Cardiac muscle cell (in vitro differentiated cells and primary cell): ENCODE measurements at regions not wholly inside any gene's neighbourhood (a gene's known extent, or its start where the extent isn't known, plus 50 kb on each side); places are given as distances from the start of the nearest gene placed in this dataset.
"Not testable (repeated sequence)": the region's sequence is repeated elsewhere in the genome, so short reads cannot be mapped to it uniquely, and the experiment has no call there.

Experiments used
- DNase-seq, 2 donors: peaks; one replicate each; pipeline versions ENCODE4 v3.0.0 to v3.0.0-alpha.2; 2010 to 2017; ENCODE audit warnings: low read depth in 1 of 2, low spot score in 1 of 2
- H3K27ac ChIP-seq: fragments of 200-600 bp; sonication (generic); 2 replicates; pipeline ENCODE4 v1.5.1; 2016
- H3K27me3 ChIP-seq: fragments of 200-600 bp; sonication (generic); 2 replicates; pipeline ENCODE4 v1.6.0; 2016; ENCODE audit warnings: control low read depth
- H3K36me3 ChIP-seq: fragments of 200-600 bp; sonication (generic); 2 replicates; pipeline ENCODE4 v1.5.1; 2016; ENCODE audit warnings: control low read depth
- H3K4me1 ChIP-seq: fragments of 200-600 bp; sonication (generic); 2 replicates; pipeline ENCODE4 v1.8.1; 2017; ENCODE audit warnings: low read depth, mild to moderate bottlenecking, mixed run types
- H3K4me3 ChIP-seq: fragments of 200-600 bp; sonication (generic); 2 replicates; pipeline ENCODE4 v1.5.1; 2016; ENCODE audit warnings: mild to moderate bottlenecking
- H3K9me3 ChIP-seq: fragments of 200-600 bp; sonication (generic); 2 replicates; pipeline ENCODE4 v1.5.1; 2017; ENCODE audit warnings: low read depth, mild to moderate bottlenecking, control low read depth
- TF ChIP-seq, protein P1 (sequence below): IDR thresholded peaks from 2 replicates; pipeline ENCODE4 v1.5.1; 2012; ENCODE audit warnings: low read depth, mild to moderate bottlenecking, low read length

DNA sequence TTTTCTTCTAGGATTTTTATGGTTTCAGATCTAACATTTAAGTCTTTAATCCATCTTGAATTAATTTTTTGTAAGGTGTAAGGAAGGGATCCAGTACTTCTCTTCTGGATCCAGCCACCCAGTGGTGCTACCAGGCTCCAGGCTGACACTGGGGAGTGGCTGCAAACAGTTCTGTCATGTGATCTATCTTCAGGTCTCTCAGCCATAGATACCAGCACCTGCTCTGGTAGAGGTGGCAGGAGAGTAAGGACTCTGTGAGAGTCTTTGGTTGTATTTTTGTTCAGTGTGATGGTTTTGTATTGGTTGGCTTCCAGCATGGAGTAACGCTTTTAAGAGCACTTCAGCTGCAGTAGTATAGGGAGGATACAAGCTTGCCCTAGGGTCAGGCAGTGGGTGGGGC is 205.9 kb downstream of the FGF10 start:
- no peaks in the 10 kb centered on the region for H3K27me3 ChIP-seq
- no peaks in the 10 kb centered on the region for H3K9me3 ChIP-seq

DNA sequence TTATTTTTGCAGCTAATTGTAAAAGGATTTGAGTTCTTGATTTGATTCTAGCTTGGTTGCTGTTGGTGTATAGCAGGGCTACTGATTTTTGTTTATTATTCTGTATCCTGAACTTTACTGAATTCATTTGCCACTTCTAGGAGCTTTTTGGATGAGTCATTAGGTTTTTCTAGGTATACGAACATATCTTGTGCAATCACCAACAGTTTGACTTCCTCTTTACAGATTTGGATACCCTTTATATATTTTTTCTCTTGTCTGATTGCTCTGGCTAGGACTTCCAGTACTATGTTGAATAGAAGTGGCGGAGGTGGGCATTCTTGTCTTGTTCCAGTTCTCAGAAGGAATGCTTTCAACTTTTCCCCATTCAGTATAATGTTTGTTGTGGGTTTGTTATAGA is 210.8 kb downstream of the FGF10 start:
- Histone ChIP-seq H3K27ac (no peak overlapping the region), H3K27me3 (no peaks in the 10 kb centered on the region), H3K4me3 (no peak overlapping the region), H3K36me3 (no peaks in the 10 kb centered on the region), H3K4me1 (no peaks in the 10 kb centered on the region), H3K9me3 (no peaks in the 10 kb centered on the region)
- TF ChIP-seq, protein P1, sequence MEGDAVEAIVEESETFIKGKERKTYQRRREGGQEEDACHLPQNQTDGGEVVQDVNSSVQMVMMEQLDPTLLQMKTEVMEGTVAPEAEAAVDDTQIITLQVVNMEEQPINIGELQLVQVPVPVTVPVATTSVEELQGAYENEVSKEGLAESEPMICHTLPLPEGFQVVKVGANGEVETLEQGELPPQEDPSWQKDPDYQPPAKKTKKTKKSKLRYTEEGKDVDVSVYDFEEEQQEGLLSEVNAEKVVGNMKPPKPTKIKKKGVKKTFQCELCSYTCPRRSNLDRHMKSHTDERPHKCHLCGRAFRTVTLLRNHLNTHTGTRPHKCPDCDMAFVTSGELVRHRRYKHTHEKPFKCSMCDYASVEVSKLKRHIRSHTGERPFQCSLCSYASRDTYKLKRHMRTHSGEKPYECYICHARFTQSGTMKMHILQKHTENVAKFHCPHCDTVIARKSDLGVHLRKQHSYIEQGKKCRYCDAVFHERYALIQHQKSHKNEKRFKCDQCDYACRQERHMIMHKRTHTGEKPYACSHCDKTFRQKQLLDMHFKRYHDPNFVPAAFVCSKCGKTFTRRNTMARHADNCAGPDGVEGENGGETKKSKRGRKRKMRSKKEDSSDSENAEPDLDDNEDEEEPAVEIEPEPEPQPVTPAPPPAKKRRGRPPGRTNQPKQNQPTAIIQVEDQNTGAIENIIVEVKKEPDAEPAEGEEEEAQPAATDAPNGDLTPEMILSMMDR: no peak
- DNase-seq: no peak

More for the DNA sequence above, 205.9 kb downstream of the FGF10 start:
- no peak overlapping the region for H3K4me3 ChIP-seq
- H3K27ac ChIP-seq: no peak overlapping the region
- no peaks in the 10 kb centered on the region for H3K36me3 ChIP-seq
- TF ChIP-seq, protein P1: no peak
- no peak for DNase-seq
- H3K4me1 ChIP-seq: peaks cover 16% of the 10 kb centered on the region

DNA sequence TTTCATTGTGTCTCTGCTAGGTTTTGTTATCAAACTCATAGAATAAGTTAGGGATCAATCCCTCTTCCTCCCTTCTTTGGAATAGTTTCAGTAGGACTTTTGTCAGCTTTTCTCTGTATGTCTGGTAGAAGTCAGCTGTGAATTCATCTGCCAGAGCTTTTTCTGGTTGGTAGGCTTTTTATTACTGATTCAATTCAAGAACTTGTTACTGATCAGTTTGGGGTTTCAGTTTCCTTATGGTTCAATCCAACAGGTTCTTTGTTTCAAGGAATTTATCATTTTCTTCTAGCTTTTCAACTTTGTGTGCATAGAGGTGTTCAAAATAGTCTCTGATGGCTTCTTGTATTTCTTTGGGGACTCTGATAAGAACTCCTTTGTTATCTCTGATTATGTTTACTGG is 221.7 kb downstream of the FGF10 start:
- Histone ChIP-seq H3K27me3 (no peaks in the 10 kb centered on the region), H3K4me1 (no peaks in the 10 kb centered on the region), H3K4me3 (no peak overlapping the region), H3K9me3 (no peaks in the 10 kb centered on the region), H3K36me3 (no peaks in the 10 kb centered on the region), H3K27ac (no peak overlapping the region)
- no peak for DNase-seq
- TF ChIP-seq, protein P1: no peak

DNA sequence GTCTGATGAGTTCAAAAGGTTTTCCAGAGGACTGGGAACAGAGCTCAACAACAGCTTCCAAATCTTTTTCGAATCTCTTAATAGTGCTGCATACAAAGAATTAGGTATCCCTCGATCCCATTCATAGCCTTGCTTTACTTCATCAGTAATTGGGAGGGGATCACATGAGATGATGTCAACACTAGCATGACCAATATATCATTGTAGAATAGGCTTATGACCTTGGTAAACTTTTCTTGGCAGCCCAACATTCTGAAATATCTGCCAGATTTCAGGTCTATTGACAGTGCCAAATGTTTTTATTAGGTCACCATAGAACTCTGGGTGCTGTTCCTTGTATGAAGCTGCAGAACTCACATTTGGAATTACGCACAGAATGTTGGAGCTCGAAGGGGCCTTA is 228.9 kb downstream of the FGF10 start:
- no peaks in the 10 kb centered on the region for H3K36me3 ChIP-seq
- DNase-seq: no peak
- H3K4me3 ChIP-seq: no peak overlapping the region
- TF ChIP-seq, protein P1: no peak
- no peaks in the 10 kb centered on the region for H3K4me1 ChIP-seq
- no peaks in the 10 kb centered on the region for H3K27me3 ChIP-seq
- no peak overlapping the region for H3K27ac ChIP-seq
- no peaks in the 10 kb centered on the region for H3K9me3 ChIP-seq

DNA sequence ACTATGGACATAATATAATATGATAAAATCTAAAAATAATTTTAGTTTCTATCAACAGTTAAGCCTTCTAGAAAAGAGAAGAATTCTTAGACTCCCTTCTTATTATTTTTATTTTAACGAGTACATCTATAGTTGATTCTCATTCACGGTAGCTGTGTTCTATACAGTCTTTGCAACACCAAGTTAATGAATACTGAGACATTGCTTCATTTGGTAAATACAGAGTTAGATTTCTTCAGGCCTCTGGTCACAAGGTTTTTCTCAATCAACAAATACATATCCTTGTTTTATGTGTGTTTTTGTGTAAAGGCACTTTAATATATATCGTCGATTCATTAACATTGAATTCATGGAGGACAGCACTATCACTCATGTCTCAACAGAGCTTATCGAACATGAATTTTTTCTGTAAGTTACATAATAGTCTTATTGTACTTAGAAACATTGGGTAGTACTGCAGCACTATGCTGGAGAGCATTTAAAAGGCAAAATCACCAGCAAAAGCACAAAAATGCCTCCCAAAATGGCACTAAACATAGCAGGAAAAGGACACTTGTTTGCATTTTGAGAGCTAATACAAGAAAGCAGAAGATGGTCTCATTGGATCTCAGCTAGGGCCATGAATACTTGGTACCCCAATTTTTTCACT is 239.0 kb downstream of the FGF10 start:
- Histone ChIP-seq H3K4me3 (no peak overlapping the region), H3K36me3 (no peaks in the 10 kb centered on the region), H3K4me1 (no peaks in the 10 kb centered on the region), H3K27ac (no peak overlapping the region), H3K27me3 (no peaks in the 10 kb centered on the region), H3K9me3 (no peaks in the 10 kb centered on the region)
- DNase-seq: no peak
- TF ChIP-seq, protein P1: no peak

DNA sequence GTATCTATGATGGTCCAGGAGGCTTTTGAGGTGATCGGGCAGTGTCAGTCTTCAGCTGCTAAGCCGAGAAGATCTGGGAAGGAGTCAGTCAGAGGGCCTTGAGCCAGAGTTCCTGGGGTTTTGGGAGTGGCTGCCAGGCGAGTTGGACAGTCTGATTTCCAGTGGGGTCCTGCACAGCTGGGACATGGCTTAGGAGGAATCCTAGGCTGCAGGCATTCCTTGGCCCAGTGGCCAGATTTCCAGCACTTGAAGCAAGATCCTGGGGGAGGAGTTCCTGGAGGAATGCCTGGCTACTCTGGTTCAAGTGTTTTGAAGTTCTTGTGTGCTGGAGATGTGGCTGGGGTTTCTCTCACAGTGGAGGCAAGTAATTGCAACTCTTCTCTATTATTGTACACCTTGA is 271.3 kb downstream of the FGF10 start:
- not testable (repeated sequence) for H3K9me3 ChIP-seq, H3K4me3 ChIP-seq, DNase-seq, H3K27me3 ChIP-seq, H3K36me3 ChIP-seq, H3K4me1 ChIP-seq, H3K27ac ChIP-seq

DNA sequence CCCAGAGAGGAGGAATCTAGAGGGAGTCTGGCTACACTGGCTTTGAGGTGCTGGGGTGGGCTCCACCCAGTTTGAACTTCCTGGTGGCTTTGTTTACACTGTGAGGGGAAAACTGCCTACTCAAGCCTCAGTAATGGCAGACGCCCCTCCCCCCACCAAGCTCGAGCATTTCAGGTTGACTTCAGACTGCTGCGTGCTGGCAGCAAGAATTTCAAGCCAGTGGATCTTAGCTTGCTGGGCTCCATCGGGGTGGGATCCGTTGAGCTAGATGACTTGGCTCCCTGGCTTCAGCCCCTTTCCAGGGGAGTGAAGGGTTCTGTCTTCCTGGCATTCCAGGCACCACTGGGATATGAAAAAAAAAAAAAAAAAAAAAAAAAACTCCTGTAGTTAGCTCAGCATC is 281.0 kb downstream of the FGF10 start:
- H3K9me3 ChIP-seq, H3K27ac ChIP-seq, H3K4me3 ChIP-seq, H3K27me3 ChIP-seq, H3K4me1 ChIP-seq, H3K36me3 ChIP-seq, DNase-seq: not testable (repeated sequence)
